ENCODE measurements at regions not wholly inside any gene's neighbourhood (a gene's known extent, or its start where the extent isn't known, plus 50 kb on each side); places are given as distances from the start of the nearest gene placed in this dataset.

GRCh38 chr13:87003265-87003664, 667.9 kb upstream of the SLITRK5 start:
- no peak for TF ChIP-seq TAF1 (IDR thresholded peaks at IDR 0.05; ENCODE audit: borderline replicate concordance, insufficient read depth, low read length)
- TF ChIP-seq SIN3A (IDR thresholded peaks at IDR 0.05; ENCODE audit: borderline replicate concordance, insufficient read depth, low read length): no peak
- TF ChIP-seq POLR2AphosphoS5 (IDR thresholded peaks at IDR 0.05; ENCODE audit: low read depth, low read length): no peak
- TF ChIP-seq, protein P1, sequence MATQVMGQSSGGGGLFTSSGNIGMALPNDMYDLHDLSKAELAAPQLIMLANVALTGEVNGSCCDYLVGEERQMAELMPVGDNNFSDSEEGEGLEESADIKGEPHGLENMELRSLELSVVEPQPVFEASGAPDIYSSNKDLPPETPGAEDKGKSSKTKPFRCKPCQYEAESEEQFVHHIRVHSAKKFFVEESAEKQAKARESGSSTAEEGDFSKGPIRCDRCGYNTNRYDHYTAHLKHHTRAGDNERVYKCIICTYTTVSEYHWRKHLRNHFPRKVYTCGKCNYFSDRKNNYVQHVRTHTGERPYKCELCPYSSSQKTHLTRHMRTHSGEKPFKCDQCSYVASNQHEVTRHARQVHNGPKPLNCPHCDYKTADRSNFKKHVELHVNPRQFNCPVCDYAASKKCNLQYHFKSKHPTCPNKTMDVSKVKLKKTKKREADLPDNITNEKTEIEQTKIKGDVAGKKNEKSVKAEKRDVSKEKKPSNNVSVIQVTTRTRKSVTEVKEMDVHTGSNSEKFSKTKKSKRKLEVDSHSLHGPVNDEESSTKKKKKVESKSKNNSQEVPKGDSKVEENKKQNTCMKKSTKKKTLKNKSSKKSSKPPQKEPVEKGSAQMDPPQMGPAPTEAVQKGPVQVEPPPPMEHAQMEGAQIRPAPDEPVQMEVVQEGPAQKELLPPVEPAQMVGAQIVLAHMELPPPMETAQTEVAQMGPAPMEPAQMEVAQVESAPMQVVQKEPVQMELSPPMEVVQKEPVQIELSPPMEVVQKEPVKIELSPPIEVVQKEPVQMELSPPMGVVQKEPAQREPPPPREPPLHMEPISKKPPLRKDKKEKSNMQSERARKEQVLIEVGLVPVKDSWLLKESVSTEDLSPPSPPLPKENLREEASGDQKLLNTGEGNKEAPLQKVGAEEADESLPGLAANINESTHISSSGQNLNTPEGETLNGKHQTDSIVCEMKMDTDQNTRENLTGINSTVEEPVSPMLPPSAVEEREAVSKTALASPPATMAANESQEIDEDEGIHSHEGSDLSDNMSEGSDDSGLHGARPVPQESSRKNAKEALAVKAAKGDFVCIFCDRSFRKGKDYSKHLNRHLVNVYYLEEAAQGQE (IDR thresholded peaks at IDR 0.05; ENCODE audit: insufficient read depth in 1 of 2, low read depth in 2 of 2, low read length in 2 of 2): no peak
